ENCODE measurements at regions not wholly inside any gene's neighbourhood (a gene's known extent, or its start where the extent isn't known, plus 50 kb on each side); places are given as distances from the start of the nearest gene placed in this dataset.

DNA sequence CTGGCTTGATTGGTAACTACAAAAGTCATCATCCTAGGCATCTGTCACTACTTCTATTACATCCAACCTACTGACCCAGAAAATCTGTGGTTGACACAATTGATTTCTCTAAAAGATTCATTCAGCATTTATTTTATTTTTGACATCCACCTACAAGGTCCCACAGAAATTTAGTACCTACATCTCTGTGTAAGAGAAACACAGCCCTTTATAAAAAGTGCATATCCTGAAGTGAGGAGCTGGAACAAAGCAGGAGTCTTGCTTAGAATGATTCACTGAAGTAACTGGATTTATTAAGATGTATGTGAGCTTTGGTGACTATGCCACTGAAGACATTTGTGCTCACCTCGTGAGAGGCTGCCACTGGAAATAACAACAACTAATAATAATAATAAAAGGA is 391.0 kb downstream of the GPAT3 start:
- intact Hi-C loops (cut with micrococcal nuclease; ENCODE audit: unreplicated experiment) (no loop called here), in situ Hi-C loops (cut with HindIII; ENCODE audit: low pct_unique_long_range_greater_than_20kb, low sequenced_read_pairs) (no loop called here)
- no peak for ATAC-seq
- Histone ChIP-seq H3K4me3 (ENCODE audit: low read depth in 2 of 2, low read length in 2 of 2) (no peak overlapping the region), H3K27me3 (ENCODE audit: control insufficient read depth, insufficient read depth, low read length) (no peaks in the 10 kb centered on the region), H3K9me3 (ENCODE audit: control insufficient read depth, insufficient read depth, low read depth, low read length) (no peaks in the 10 kb centered on the region), H3K27ac (ENCODE audit: low read length) (no peak overlapping the region), H3K4me1 (ENCODE audit: control insufficient read depth, insufficient read depth, low read length) (no peaks in the 10 kb centered on the region), H3K36me3 (ENCODE audit: control insufficient read depth, insufficient read depth, low read length) (no peaks in the 10 kb centered on the region)
- POLR2A ChIA-PET, result no interaction called here
- CTCF ChIA-PET, result no interaction called here
- no TSS peak for BruUV-seq (replicated peaks)
- no peak for DNase-seq (ENCODE audit: low read depth, low spot score)
- TF ChIP-seq, protein P1, sequence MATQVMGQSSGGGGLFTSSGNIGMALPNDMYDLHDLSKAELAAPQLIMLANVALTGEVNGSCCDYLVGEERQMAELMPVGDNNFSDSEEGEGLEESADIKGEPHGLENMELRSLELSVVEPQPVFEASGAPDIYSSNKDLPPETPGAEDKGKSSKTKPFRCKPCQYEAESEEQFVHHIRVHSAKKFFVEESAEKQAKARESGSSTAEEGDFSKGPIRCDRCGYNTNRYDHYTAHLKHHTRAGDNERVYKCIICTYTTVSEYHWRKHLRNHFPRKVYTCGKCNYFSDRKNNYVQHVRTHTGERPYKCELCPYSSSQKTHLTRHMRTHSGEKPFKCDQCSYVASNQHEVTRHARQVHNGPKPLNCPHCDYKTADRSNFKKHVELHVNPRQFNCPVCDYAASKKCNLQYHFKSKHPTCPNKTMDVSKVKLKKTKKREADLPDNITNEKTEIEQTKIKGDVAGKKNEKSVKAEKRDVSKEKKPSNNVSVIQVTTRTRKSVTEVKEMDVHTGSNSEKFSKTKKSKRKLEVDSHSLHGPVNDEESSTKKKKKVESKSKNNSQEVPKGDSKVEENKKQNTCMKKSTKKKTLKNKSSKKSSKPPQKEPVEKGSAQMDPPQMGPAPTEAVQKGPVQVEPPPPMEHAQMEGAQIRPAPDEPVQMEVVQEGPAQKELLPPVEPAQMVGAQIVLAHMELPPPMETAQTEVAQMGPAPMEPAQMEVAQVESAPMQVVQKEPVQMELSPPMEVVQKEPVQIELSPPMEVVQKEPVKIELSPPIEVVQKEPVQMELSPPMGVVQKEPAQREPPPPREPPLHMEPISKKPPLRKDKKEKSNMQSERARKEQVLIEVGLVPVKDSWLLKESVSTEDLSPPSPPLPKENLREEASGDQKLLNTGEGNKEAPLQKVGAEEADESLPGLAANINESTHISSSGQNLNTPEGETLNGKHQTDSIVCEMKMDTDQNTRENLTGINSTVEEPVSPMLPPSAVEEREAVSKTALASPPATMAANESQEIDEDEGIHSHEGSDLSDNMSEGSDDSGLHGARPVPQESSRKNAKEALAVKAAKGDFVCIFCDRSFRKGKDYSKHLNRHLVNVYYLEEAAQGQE (IDR thresholded peaks at IDR 0.05; ENCODE audit: insufficient read depth in 1 of 2, low read depth in 2 of 2, low read length in 1 of 2), result no peak
- TF ChIP-seq SIN3A (IDR thresholded peaks at IDR 0.05; ENCODE audit: borderline replicate concordance, insufficient read depth, low read depth, low read length) (no peak), POLR2AphosphoS5 (IDR thresholded peaks at IDR 0.05; ENCODE audit: low read depth, low read length) (no peak), TCF7L2 (IDR thresholded peaks at IDR 0.05; ENCODE audit: low read depth, low read length) (no peak)
- TF ChIP-seq, protein P2, sequence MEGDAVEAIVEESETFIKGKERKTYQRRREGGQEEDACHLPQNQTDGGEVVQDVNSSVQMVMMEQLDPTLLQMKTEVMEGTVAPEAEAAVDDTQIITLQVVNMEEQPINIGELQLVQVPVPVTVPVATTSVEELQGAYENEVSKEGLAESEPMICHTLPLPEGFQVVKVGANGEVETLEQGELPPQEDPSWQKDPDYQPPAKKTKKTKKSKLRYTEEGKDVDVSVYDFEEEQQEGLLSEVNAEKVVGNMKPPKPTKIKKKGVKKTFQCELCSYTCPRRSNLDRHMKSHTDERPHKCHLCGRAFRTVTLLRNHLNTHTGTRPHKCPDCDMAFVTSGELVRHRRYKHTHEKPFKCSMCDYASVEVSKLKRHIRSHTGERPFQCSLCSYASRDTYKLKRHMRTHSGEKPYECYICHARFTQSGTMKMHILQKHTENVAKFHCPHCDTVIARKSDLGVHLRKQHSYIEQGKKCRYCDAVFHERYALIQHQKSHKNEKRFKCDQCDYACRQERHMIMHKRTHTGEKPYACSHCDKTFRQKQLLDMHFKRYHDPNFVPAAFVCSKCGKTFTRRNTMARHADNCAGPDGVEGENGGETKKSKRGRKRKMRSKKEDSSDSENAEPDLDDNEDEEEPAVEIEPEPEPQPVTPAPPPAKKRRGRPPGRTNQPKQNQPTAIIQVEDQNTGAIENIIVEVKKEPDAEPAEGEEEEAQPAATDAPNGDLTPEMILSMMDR (IDR thresholded peaks at IDR 0.05), result no peak

DNA sequence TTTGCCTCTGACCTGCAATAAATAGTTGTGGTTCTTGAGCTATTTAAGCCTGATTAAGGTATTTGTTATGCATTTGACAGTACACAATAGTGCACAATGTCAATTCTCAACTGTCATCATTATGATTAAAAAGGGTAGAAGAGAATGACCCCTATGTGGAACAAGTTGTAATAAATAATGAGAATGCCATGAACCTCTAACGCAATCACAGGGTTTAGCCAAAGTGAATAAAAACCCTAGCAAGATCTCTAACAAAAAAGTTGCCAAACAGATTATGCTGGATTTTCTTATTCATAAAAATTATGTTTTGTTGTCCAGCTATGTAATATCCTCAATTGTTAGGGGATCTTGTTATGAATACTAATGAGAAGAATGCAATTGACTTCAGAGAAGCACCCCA is 387.4 kb downstream of the GPAT3 start:
- in situ Hi-C loops (cut with HindIII; ENCODE audit: low pct_unique_long_range_greater_than_20kb, low sequenced_read_pairs) (no loop called here), intact Hi-C loops (cut with micrococcal nuclease; ENCODE audit: unreplicated experiment) (no loop called here)
- POLR2A ChIA-PET, result no interaction called here
- Histone ChIP-seq H3K9me3 (ENCODE audit: control insufficient read depth, insufficient read depth, low read depth, low read length) (no peaks in the 10 kb centered on the region), H3K27ac (ENCODE audit: low read length) (no peak overlapping the region), H3K4me1 (ENCODE audit: control insufficient read depth, insufficient read depth, low read length) (no peaks in the 10 kb centered on the region), H3K27me3 (ENCODE audit: control insufficient read depth, insufficient read depth, low read length) (no peaks in the 10 kb centered on the region), H3K4me3 (ENCODE audit: low read depth in 2 of 2, low read length in 2 of 2) (no peak overlapping the region), H3K36me3 (ENCODE audit: control insufficient read depth, insufficient read depth, low read length) (no peaks in the 10 kb centered on the region)
- TF ChIP-seq TCF7L2 (IDR thresholded peaks at IDR 0.05; ENCODE audit: low read depth, low read length) (no peak), POLR2AphosphoS5 (IDR thresholded peaks at IDR 0.05; ENCODE audit: low read depth, low read length) (no peak), SIN3A (IDR thresholded peaks at IDR 0.05; ENCODE audit: borderline replicate concordance, insufficient read depth, low read depth, low read length) (no peak)
- TF ChIP-seq, protein P1 (IDR thresholded peaks at IDR 0.05; ENCODE audit: insufficient read depth in 1 of 2, low read depth in 2 of 2, low read length in 1 of 2), result no peak
- TF ChIP-seq, protein P2 (IDR thresholded peaks at IDR 0.05), result no peak
- CTCF ChIA-PET, result no interaction called here
- DNase-seq (ENCODE audit: low read depth, low spot score) (no peak), ATAC-seq (no peak)
- no TSS peak for BruUV-seq (replicated peaks)
